ENCODE measurements at regions not wholly inside any gene's neighbourhood (a gene's known extent, or its start where the extent isn't known, plus 50 kb on each side); places are given as distances from the start of the nearest gene placed in this dataset.

DNA sequence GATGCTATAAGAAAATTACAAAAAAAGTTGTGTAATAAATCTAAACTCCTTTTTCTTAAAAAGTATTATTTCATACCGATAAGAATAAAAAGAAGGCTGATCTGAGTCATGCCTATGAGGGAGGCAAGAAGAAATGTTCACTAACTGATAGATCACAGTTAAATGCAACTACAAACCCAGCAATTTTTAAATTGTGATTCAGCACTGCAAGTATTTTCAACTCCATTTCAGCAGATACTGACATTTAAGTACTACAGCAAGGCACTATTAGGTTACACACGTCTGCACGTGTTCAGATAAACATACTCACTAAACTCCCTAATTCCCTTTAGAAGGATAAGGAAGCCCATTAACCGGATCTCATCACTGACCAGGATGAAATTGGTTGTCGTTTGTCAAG, 213.3 kb upstream of the ZRANB2 start:
- no peak overlapping the region for H2AFZ ChIP-seq (ENCODE audit: low read depth, low read length)
- H3K9me3 ChIP-seq (replicated peaks; ENCODE audit: control insufficient read depth, insufficient read depth, low read depth, low read length) = no peaks in the 10 kb centered on the region
- no peaks in the 10 kb centered on the region for H3K9me1 ChIP-seq (ENCODE audit: control insufficient read depth, insufficient read depth, low read length)
- H3K4me2 ChIP-seq (ENCODE audit: insufficient read depth, low read length) = no peak overlapping the region
- no peaks in the 10 kb centered on the region for H3K4me1 ChIP-seq (replicated peaks in 1 of 2; ENCODE audit: control insufficient read depth in 2 of 2, insufficient read depth in 2 of 2, low read length in 2 of 2)
- ChIA-PET POLR2A (no interaction called here), CTCF (ENCODE audit: low intra/inter-chr PET ratio) (no interaction called here)
- no peaks in the 10 kb centered on the region for H3K27me3 ChIP-seq (ENCODE audit: control insufficient read depth in 2 of 2, insufficient read depth in 2 of 2, low read length in 2 of 2)
- 0% methylated on average over 5 of the region's 5 CpGs for WGBS (ENCODE audit: insufficient coverage, low coverage, missing lambda C conversion rate)
- no peak overlapping the region for H3K4me3 ChIP-seq
- no peak overlapping the region for H3K9ac ChIP-seq (ENCODE audit: insufficient read depth in 1 of 2, low read depth in 2 of 2, low read length in 2 of 2)
- no peak overlapping the region for H3K27ac ChIP-seq (ENCODE audit: extremely low read depth, low read depth, low read length)
- H3K36me3 ChIP-seq (ENCODE audit: control insufficient read depth, insufficient read depth, low read length) = no peaks in the 10 kb centered on the region
- BruUV-seq (replicated peaks) = no TSS peak
- intact Hi-C loops (cut with micrococcal nuclease) = no loop called here
- DNase-seq (ENCODE audit: extremely low read depth in 1 of 4, low spot score in 3 of 4) = no peak
- no peak for ATAC-seq
- no peak for FAIRE-seq
- in situ Hi-C loops (cut with MboI) = no loop called here
- H3K79me2 ChIP-seq (ENCODE audit: control insufficient read depth, insufficient read depth, low read length) = no peaks in the 10 kb centered on the region
- H4K20me1 ChIP-seq (replicated peaks; ENCODE audit: control insufficient read depth, insufficient read depth, low read length) = no peaks in the 10 kb centered on the region
- no peak for TF ChIP-seq SREBF1 (IDR thresholded peaks at IDR 0.05; ENCODE audit: borderline replicate concordance, low read depth, low read length)
- TF ChIP-seq RBBP5 (IDR thresholded peaks at IDR 0.05; ENCODE audit: borderline replicate concordance, insufficient read depth, low read length, poor library complexity, severe bottlenecking) = no peak
- TF ChIP-seq SIN3A (IDR thresholded peaks at IDR 0.05; ENCODE audit: borderline replicate concordance in 2 of 2, control insufficient read depth in 1 of 2, low read depth in 2 of 2, low read length in 2 of 2) = no peak
- no peak for TF ChIP-seq ZBTB2 (IDR thresholded peaks at IDR 0.05)
- no peak for TF ChIP-seq ESRRA (IDR thresholded peaks at IDR 0.05; ENCODE audit: borderline replicate concordance, low read depth)
- no peak for TF ChIP-seq COPS2 (conservative IDR thresholded peaks at IDR 0.05)
- no peak for TF ChIP-seq NFRKB (IDR thresholded peaks at IDR 0.05; ENCODE audit: low read depth)
- TF ChIP-seq HDAC2 (IDR thresholded peaks at IDR 0.05) = no peak
- TF ChIP-seq, protein P1, sequence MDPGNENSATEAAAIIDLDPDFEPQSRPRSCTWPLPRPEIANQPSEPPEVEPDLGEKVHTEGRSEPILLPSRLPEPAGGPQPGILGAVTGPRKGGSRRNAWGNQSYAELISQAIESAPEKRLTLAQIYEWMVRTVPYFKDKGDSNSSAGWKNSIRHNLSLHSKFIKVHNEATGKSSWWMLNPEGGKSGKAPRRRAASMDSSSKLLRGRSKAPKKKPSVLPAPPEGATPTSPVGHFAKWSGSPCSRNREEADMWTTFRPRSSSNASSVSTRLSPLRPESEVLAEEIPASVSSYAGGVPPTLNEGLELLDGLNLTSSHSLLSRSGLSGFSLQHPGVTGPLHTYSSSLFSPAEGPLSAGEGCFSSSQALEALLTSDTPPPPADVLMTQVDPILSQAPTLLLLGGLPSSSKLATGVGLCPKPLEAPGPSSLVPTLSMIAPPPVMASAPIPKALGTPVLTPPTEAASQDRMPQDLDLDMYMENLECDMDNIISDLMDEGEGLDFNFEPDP (CRISPR knock-in tag; IDR thresholded peaks at IDR 0.05) = no peak
